ENCODE measurements at regions not wholly inside any gene's neighbourhood (a gene's known extent, or its start where the extent isn't known, plus 50 kb on each side); places are given as distances from the start of the nearest gene placed in this dataset.

- no peak for TF ChIP-seq CTCF (IDR thresholded peaks at IDR 0.05; ENCODE audit: poor library complexity, severe bottlenecking)
- TF ChIP-seq MXI1 (conservative IDR thresholded peaks at IDR 0.05; ENCODE audit: poor library complexity, severe bottlenecking), result no peak
- TF ChIP-seq EZH2 (IDR thresholded peaks at IDR 0.05; ENCODE audit: borderline replicate concordance, insufficient read depth, low read length, poor library complexity, severe bottlenecking), result no peak
- TF ChIP-seq EP300 (conservative IDR thresholded peaks at IDR 0.05; ENCODE audit: poor library complexity, severe bottlenecking), result no peak
- TF ChIP-seq REST (IDR thresholded peaks at IDR 0.05; ENCODE audit: borderline replicate concordance), result no peak
- TF ChIP-seq POLR2AphosphoS5 (IDR thresholded peaks at IDR 0.05), result no peak
- TF ChIP-seq RAD21 (conservative IDR thresholded peaks at IDR 0.05), result no peak
Observed at GRCh38 chr6:156406688-156407087, 370.5 kb upstream of the ARID1B start.

Data from neural cell (in vitro differentiated cells).